ENCODE measurements at regions not wholly inside any gene's neighbourhood (a gene's known extent, or its start where the extent isn't known, plus 50 kb on each side); places are given as distances from the start of the nearest gene placed in this dataset.

DNA sequence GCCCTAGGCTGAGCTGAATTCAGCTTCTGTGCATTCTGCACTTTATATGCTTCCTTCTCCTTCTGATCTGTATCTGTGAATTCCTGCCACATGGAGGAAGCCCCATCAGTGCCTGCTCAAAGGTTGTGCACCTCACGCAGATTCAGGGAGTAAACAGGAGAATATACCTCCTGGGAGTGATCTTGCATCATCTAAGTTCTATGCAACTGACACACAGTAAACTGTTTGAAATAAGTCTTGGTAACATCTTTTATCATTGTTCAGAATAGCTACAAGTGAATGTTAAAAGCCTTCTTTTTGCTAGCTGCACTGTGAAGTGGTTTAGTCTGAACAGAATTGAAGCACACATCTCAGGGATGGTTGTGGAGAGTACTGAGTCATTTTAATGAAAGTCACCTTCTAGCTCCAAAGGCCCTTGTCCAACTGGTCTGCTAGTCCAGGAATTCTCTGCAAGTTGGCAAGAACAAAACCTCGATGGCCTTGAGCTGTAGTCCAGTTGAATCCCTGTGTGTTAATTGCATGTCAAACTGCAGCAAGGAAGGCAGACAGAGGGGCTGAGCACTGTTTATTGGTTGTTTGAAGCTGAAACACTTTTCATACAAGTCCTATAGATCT is 215.0 kb downstream of the WNT5A start:
- H3K27ac Mint-ChIP-seq = no peak overlapping the region
- peaks cover 12% of the 10 kb centered on the region for H3K27me3 Mint-ChIP-seq
- no peak for DNase-seq (ENCODE audit: extremely low spot score, unreplicated experiment)
- no peaks in the 10 kb centered on the region for H3K9me3 Mint-ChIP-seq
- no peak overlapping the region for H3K4me3 Mint-ChIP-seq
- TF ChIP-seq, protein P1, sequence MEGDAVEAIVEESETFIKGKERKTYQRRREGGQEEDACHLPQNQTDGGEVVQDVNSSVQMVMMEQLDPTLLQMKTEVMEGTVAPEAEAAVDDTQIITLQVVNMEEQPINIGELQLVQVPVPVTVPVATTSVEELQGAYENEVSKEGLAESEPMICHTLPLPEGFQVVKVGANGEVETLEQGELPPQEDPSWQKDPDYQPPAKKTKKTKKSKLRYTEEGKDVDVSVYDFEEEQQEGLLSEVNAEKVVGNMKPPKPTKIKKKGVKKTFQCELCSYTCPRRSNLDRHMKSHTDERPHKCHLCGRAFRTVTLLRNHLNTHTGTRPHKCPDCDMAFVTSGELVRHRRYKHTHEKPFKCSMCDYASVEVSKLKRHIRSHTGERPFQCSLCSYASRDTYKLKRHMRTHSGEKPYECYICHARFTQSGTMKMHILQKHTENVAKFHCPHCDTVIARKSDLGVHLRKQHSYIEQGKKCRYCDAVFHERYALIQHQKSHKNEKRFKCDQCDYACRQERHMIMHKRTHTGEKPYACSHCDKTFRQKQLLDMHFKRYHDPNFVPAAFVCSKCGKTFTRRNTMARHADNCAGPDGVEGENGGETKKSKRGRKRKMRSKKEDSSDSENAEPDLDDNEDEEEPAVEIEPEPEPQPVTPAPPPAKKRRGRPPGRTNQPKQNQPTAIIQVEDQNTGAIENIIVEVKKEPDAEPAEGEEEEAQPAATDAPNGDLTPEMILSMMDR (conservative IDR thresholded peaks at IDR 0.05) = no peak
- peaks cover 8% of the 10 kb centered on the region for H3K4me1 Mint-ChIP-seq (ENCODE audit: unreplicated experiment)
- H3K36me3 Mint-ChIP-seq = no peaks in the 10 kb centered on the region

DNA sequence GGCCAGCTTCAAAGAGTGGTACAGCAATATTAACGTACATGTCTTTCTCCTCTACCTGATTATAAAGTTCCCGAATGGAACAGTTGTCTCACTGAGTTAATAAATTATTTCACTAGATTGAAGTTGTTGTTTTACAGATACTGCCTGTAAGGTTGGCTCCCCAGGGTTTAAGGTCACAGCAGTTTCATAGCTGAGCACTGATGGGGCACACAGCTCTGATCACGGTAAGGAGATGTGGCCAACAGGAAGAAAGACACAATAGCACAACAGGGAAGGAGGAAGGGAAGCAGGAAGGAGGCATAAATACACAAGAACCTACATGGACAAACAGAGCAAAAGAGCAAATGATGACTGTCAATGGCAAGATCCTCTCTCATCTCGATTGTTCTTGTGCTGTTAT is 215.6 kb downstream of the WNT5A start:
- H3K27ac Mint-ChIP-seq = no peak overlapping the region
- H3K9me3 Mint-ChIP-seq = no peaks in the 10 kb centered on the region
- no peaks in the 10 kb centered on the region for H3K36me3 Mint-ChIP-seq

DNA sequence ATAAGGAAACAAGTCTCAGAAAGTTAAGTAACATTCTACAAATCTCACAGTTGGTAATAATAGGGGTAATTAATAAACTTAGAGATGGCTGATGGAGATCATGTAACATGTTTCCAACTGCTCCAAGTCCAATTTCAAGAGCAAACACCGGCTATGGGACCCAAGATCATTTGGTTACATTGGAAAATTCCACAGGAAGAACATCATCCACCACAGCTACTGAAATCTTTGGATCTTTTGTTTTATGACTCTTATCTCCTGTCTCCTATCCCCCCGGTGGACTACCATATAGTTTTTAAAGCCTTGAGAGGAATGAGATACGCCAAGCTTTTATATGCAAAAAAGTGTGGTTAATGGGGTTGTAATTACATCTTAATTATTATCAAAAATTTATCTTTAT is 216.1 kb downstream of the WNT5A start:
- DNase-seq (ENCODE audit: extremely low spot score, unreplicated experiment) = no peak
- Mint-ChIP-seq H3K27me3 (peaks cover 9% of the 10 kb centered on the region), H3K27ac (no peak overlapping the region), H3K4me3 (no peak overlapping the region), H3K4me1 (ENCODE audit: unreplicated experiment) (peaks cover 8% of the 10 kb centered on the region), H3K36me3 (no peaks in the 10 kb centered on the region), H3K9me3 (no peaks in the 10 kb centered on the region)
- TF ChIP-seq, protein P1 (conservative IDR thresholded peaks at IDR 0.05) = no peak

More for the DNA sequence above, 215.6 kb downstream of the WNT5A start:
- DNase-seq (ENCODE audit: extremely low spot score, unreplicated experiment) = no peak
- Mint-ChIP-seq H3K4me1 (ENCODE audit: unreplicated experiment) (peaks cover 8% of the 10 kb centered on the region), H3K27me3 (peaks cover 12% of the 10 kb centered on the region), H3K4me3 (no peak overlapping the region)
- TF ChIP-seq, protein P1 (conservative IDR thresholded peaks at IDR 0.05) = no peak

DNA sequence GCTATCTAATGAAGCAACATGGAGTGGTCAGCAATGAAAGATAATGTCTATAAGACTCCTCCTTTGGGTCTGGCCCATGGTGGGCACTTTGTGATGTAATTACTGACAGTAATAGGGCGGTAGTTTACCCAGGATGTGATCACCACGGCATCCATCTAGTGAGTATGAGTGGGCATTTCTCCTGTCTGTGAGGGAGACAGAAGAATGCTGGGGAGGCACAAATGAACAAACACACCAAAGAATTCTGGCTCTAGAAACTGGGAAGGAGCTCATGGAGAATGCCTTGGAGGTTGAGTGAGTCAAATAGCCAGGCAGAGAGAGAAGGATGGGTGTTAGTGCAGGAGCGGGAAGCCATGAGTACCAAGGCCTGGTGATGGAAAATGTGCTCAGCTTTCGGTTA is 217.5 kb downstream of the WNT5A start:
- TF ChIP-seq, protein P1 (conservative IDR thresholded peaks at IDR 0.05) = no peak
- Mint-ChIP-seq H3K27me3 (peaks cover 5% of the 10 kb centered on the region), H3K4me1 (ENCODE audit: unreplicated experiment) (peaks cover 11% of the 10 kb centered on the region), H3K9me3 (no peaks in the 10 kb centered on the region), H3K4me3 (no peak overlapping the region), H3K27ac (no peak overlapping the region), H3K36me3 (no peaks in the 10 kb centered on the region)
- no peak for DNase-seq (ENCODE audit: extremely low spot score, unreplicated experiment)

GRCh38 chr3:55269096-55269495 is 218.0 kb downstream of the WNT5A start:
- H3K4me1 Mint-ChIP-seq (ENCODE audit: unreplicated experiment) = peaks cover 11% of the 10 kb centered on the region
- TF ChIP-seq, protein P1 (conservative IDR thresholded peaks at IDR 0.05) = no peak
- H3K9me3 Mint-ChIP-seq = peaks cover 4% of the 10 kb centered on the region
- no peak overlapping the region for H3K4me3 Mint-ChIP-seq
- no peak for DNase-seq (ENCODE audit: extremely low spot score, unreplicated experiment)
- H3K27ac Mint-ChIP-seq = no peak overlapping the region
- H3K27me3 Mint-ChIP-seq = peaks cover 8% of the 10 kb centered on the region
- H3K36me3 Mint-ChIP-seq = no peaks in the 10 kb centered on the region
